Body of pancreas (tissue), 4 donors: ENCODE measurements at regions not wholly inside any gene's neighbourhood (a gene's known extent, or its start where the extent isn't known, plus 50 kb on each side); places are given as distances from the start of the nearest gene placed in this dataset.

ENCODE experiments used
- POLR2A ChIP-seq, 3 donors: fragments of 450-650 bp; IDR thresholded peaks; one replicate each; pipeline ENCODE4 v1.6.1; 2016; ENCODE audit warnings: antibody characterized with exemption in 3 of 3, mild to moderate bottlenecking in 2 of 3
- TF ChIP-seq, protein P1 (sequence below), 7 experiments: fragments of 450-650 bp in 4 of 7; fragments of 200-600 bp in 3 of 7; sonication (generic) in 3 of 7; IDR thresholded peaks; one replicate each; pipeline ENCODE4 v1.5.1; 2016 to 2019; ENCODE audit warnings: antibody characterized with exemption in 7 of 7

DNA sequence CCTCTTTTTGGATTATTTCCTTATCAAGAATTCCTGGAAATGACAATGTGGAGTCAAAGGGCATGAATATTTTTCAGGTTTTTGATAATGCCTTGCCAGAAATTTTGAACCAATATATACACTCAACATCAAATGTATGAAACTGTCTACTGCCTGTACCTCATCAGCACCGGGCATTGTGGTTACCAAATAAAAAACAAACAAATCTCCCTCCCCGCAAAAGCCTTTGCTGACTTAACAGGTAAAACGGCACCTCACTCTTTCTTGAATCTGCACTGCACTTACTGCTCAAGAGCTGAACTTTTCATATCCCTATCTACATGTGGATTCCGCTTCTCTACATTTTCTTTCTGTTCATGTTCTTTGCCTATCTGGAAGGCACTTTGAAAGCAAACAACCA is 134.5 kb upstream of the PRICKLE2 start:
- TF ChIP-seq POLR2A (IDR thresholded peaks at IDR 0.05): no peak
- TF ChIP-seq, protein P1, sequence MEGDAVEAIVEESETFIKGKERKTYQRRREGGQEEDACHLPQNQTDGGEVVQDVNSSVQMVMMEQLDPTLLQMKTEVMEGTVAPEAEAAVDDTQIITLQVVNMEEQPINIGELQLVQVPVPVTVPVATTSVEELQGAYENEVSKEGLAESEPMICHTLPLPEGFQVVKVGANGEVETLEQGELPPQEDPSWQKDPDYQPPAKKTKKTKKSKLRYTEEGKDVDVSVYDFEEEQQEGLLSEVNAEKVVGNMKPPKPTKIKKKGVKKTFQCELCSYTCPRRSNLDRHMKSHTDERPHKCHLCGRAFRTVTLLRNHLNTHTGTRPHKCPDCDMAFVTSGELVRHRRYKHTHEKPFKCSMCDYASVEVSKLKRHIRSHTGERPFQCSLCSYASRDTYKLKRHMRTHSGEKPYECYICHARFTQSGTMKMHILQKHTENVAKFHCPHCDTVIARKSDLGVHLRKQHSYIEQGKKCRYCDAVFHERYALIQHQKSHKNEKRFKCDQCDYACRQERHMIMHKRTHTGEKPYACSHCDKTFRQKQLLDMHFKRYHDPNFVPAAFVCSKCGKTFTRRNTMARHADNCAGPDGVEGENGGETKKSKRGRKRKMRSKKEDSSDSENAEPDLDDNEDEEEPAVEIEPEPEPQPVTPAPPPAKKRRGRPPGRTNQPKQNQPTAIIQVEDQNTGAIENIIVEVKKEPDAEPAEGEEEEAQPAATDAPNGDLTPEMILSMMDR (IDR thresholded peaks at IDR 0.05): no peak
